SK-N-SH (cell line): ENCODE measurements at regions not wholly inside any gene's neighbourhood (a gene's known extent, or its start where the extent isn't known, plus 50 kb on each side); places are given as distances from the start of the nearest gene placed in this dataset.

ENCODE experiments used
- CTCF ChIA-PET: fragments of 300-600, 350-600 bp; formaldehyde crosslinking; extraction: SDS; loops from one replicate; lab custom pipeline; 2021; lab: Yijun Ruan, JAX
- POLR2A ChIA-PET: fragments of 350-600 bp; sonication (Branson Sonifier 250); formaldehyde crosslinking; extraction: SDS; loops from one replicate; lab custom pipeline; 2020; ENCODE audit warnings: antibody characterized with exemption, inconsistent platforms; lab: Yijun Ruan, JAX
- DNase-seq: peaks from one replicate; pipeline ENCODE4 v3.0.0; 2012
- H2AFZ ChIP-seq: fragments of 200-600 bp; sonication (generic); 2 replicates; pipeline ENCODE4 v1.8.1; 2016; ENCODE audit warnings: antibody characterized with exemption, mild to moderate bottlenecking, low read depth
- H3F3A ChIP-seq: fragments of 200-600 bp; sonication (generic); replicated peaks from 2 replicates; pipeline ENCODE3; 2016; ENCODE audit warnings: antibody characterized with exemption, mild to moderate bottlenecking; ENCODE audit not compliant: insufficient read depth
- H3K27ac ChIP-seq, 2 experiments: fragments of 200-500 bp in 1 of 2; fragments of 200-600 bp in 1 of 2; sonication (Bioruptor generic) in 1 of 2; sonication (generic), shearing (Covaris generic) in 1 of 2; 2 replicates each; pipeline versions ENCODE4 v1.5.1 to v1.6.1; 2014 to 2016; ENCODE audit warnings: low read depth in 2 of 2, inconsistent platforms in 1 of 2, low read length in 1 of 2, mild to moderate bottlenecking in 1 of 2, mixed read lengths in 1 of 2
- H3K27me3 ChIP-seq: fragments of 200-600 bp; sonication (generic), shearing (Covaris generic); 2 replicates; pipeline ENCODE4 v1.6.1; 2016; ENCODE audit warnings: mixed run types; ENCODE audit not compliant: insufficient read depth
- H3K36me3 ChIP-seq, 2 experiments: fragments of 200-500 bp in 1 of 2; fragments of 200-600 bp in 1 of 2; sonication (Bioruptor generic) in 1 of 2; sonication (generic) in 1 of 2; replicated peaks in 1 of 2; 2 replicates each; pipeline versions ENCODE3 to v1.5.1; 2014 to 2016; ENCODE audit warnings: low read length in 1 of 2, mild to moderate bottlenecking in 1 of 2; ENCODE audit not compliant: insufficient read depth in 2 of 2, control insufficient read depth in 1 of 2
- H3K4me1 ChIP-seq, 2 experiments: fragments of 200-500 bp in 1 of 2; fragments of 200-600 bp in 1 of 2; sonication (Bioruptor generic) in 1 of 2; sonication (generic), shearing (Covaris generic) in 1 of 2; 2 replicates each; pipeline versions ENCODE4 v1.5.1 to v1.6.1; 2014 to 2016; ENCODE audit warnings: low read depth in 1 of 2, low read length in 1 of 2, mixed run types in 1 of 2; ENCODE audit not compliant: insufficient read depth in 2 of 2, control insufficient read depth in 1 of 2
- H3K4me2 ChIP-seq: fragments of 200-600 bp; sonication (generic), shearing (Covaris generic); 2 replicates; pipeline ENCODE4 v1.6.1; 2017; ENCODE audit warnings: mixed run types
- H3K4me3 ChIP-seq, 2 experiments: fragments of 200-500 bp in 1 of 2; fragments of 200-600 bp in 1 of 2; sonication (Bioruptor generic) in 1 of 2; sonication (generic), shearing (Covaris generic) in 1 of 2; 2 replicates each; pipeline versions ENCODE4 v1.5.1 to v1.8.1; 2014 to 2016; ENCODE audit warnings: low read depth in 2 of 2, inconsistent platforms in 1 of 2, low read length in 1 of 2, mild to moderate bottlenecking in 1 of 2, mixed read lengths in 1 of 2, moderate library complexity in 1 of 2
- H3K79me2 ChIP-seq: fragments of 200-600 bp; sonication (generic); 2 replicates; pipeline ENCODE4 v1.8.1; 2017; ENCODE audit warnings: mild to moderate bottlenecking; ENCODE audit not compliant: insufficient read depth
- H3K9ac ChIP-seq: fragments of 200-600 bp; sonication (generic); 2 replicates; pipeline ENCODE4 v1.6.1; 2017; ENCODE audit warnings: mixed run types
- H3K9me2 ChIP-seq: fragments of 200-600 bp; sonication (generic); 2 replicates; pipeline ENCODE4 v1.6.1; 2017; ENCODE audit warnings: mixed run types
- H3K9me3 ChIP-seq: fragments of 200-600 bp; sonication (generic); 2 replicates; pipeline ENCODE4 v1.6.1; 2017; ENCODE audit warnings: mixed run types, mild to moderate bottlenecking, moderate library complexity
- H4K20me1 ChIP-seq: fragments of 200-600 bp; sonication (generic); 2 replicates; pipeline ENCODE4 v1.6.1; 2017; ENCODE audit warnings: mild to moderate bottlenecking, mixed run types; ENCODE audit not compliant: insufficient read depth
- CHD2 ChIP-seq: fragments of 150-350 bp; IDR thresholded peaks from 2 replicates; pipeline ENCODE4 v1.6.1; 2018; ENCODE audit warnings: low read length; ENCODE audit not compliant: partially characterized antibody
- EZH2phosphoT487 ChIP-seq: fragments of 200-600 bp; sonication (generic); IDR thresholded peaks from 2 replicates; pipeline ENCODE4 v1.6.1; 2017; ENCODE audit warnings: low read depth, mixed run types, mild to moderate bottlenecking, antibody characterized with exemption, moderate library complexity, borderline replicate concordance
- FOXJ3 ChIP-seq: sonication (generic); formaldehyde crosslinking; IDR thresholded peaks from 2 replicates; pipeline ENCODE4 v1.5.1; 2020; ENCODE audit warnings: mild to moderate bottlenecking, missing genetic modification reagents
- FOXM1 ChIP-seq: IDR thresholded peaks from 2 replicates; pipeline ENCODE4 v1.4.0; 2012; ENCODE audit warnings: low read depth, mild to moderate bottlenecking
- MAX ChIP-seq: IDR thresholded peaks from 2 replicates; pipeline ENCODE4 v1.4.0; 2012; ENCODE audit warnings: low read depth
- NRF1 ChIP-seq: IDR thresholded peaks from 2 replicates; pipeline ENCODE4 v1.6.1; 2012; ENCODE audit warnings: low read depth, mild to moderate bottlenecking, low read length
- PBX3 ChIP-seq: IDR thresholded peaks from 2 replicates; pipeline ENCODE4; 2012
- RAD21 ChIP-seq: IDR thresholded peaks from 2 replicates; pipeline ENCODE4 v1.6.1; 2012; ENCODE audit warnings: mild to moderate bottlenecking, low read length
- SMC3 ChIP-seq: IDR thresholded peaks from 2 replicates; pipeline ENCODE4 v1.6.1; 2012; ENCODE audit warnings: low read depth, low read length, improper control_type of control experiment
- TEAD4 ChIP-seq: IDR thresholded peaks from 2 replicates; pipeline ENCODE4 v1.4.0; 2012; ENCODE audit warnings: mild to moderate bottlenecking, borderline replicate concordance; ENCODE audit not compliant: insufficient read depth
- WGBS: methylation state at CpG from one replicate; pipeline ENCODE4 v1.1.6; 2017; ENCODE audit warnings: low lambda C conversion rate; 5-methylcytosine and 5-hydroxymethylcytosine counted together
- TF ChIP-seq, protein P1 (sequence below): fragments of 200-600 bp; sonication (generic); IDR thresholded peaks from 2 replicates; pipeline ENCODE4 v1.6.1; 2017; ENCODE audit warnings: antibody characterized with exemption, mild to moderate bottlenecking, moderate library complexity

GRCh38 chr2:125169022-125169763, 1144.1 kb downstream of the CNTNAP5 start:
- TF ChIP-seq FOXM1, result no peak
- TF ChIP-seq RAD21, result no peak
- TF ChIP-seq NRF1, result no peak
- H3K27ac ChIP-seq, result no peak overlapping the region
- peaks cover under 1% of the 10 kb centered on the region; the same call in 1 of the 2 replicates for H3K9me3 ChIP-seq
- H3K9me2 ChIP-seq, result no peaks in the 10 kb centered on the region
- H2AFZ ChIP-seq, result no peak overlapping the region
- WGBS, result 15% methylated on average over 6 of the region's 6 CpGs
- H3K4me2 ChIP-seq, result no peak overlapping the region
- H3K9ac ChIP-seq, result no peak overlapping the region
- ChIA-PET POLR2A (no interaction called here), CTCF (interaction anchor here (0.9 to 1.6 kb wide), 4 partner anchors 11 to 1142 kb away, joined by 3 to 4 read pairs (median 4); no protein-coding TSS in a partner anchor)
- no peaks in the 10 kb centered on the region for H3K79me2 ChIP-seq
- DNase-seq, result no peak
- H3K36me3 ChIP-seq, result no peaks in the 10 kb centered on the region
- H3F3A ChIP-seq, result no peaks in the 10 kb centered on the region
- H4K20me1 ChIP-seq, result no peaks in the 10 kb centered on the region
- no peaks in the 10 kb centered on the region for H3K27me3 ChIP-seq
- no peak overlapping the region for H3K4me3 ChIP-seq
- H3K4me1 ChIP-seq, result no peaks in the 10 kb centered on the region

GRCh38 chr2:125169764-125170146, 1144.7 kb downstream of the CNTNAP5 start:
- Histone ChIP-seq H3K4me3 (no peak overlapping the region), H3K9ac (no peak overlapping the region), H2AFZ (no peak overlapping the region), H3K36me3 (no peaks in the 10 kb centered on the region), H3K9me3 (no peaks in the 10 kb centered on the region), H3K27ac (no peak overlapping the region), H3K4me1 (no peaks in the 10 kb centered on the region), H3F3A (no peaks in the 10 kb centered on the region), H3K4me2 (no peak overlapping the region), H4K20me1 (no peaks in the 10 kb centered on the region), H3K79me2 (no peaks in the 10 kb centered on the region), H3K27me3 (no peaks in the 10 kb centered on the region), H3K9me2 (no peaks in the 10 kb centered on the region)
- TF ChIP-seq, protein P1, sequence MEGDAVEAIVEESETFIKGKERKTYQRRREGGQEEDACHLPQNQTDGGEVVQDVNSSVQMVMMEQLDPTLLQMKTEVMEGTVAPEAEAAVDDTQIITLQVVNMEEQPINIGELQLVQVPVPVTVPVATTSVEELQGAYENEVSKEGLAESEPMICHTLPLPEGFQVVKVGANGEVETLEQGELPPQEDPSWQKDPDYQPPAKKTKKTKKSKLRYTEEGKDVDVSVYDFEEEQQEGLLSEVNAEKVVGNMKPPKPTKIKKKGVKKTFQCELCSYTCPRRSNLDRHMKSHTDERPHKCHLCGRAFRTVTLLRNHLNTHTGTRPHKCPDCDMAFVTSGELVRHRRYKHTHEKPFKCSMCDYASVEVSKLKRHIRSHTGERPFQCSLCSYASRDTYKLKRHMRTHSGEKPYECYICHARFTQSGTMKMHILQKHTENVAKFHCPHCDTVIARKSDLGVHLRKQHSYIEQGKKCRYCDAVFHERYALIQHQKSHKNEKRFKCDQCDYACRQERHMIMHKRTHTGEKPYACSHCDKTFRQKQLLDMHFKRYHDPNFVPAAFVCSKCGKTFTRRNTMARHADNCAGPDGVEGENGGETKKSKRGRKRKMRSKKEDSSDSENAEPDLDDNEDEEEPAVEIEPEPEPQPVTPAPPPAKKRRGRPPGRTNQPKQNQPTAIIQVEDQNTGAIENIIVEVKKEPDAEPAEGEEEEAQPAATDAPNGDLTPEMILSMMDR, result no peak
- no peak for TF ChIP-seq SMC3
- TF ChIP-seq EZH2phosphoT487, result no peak
- TF ChIP-seq FOXM1, result no peak
- DNase-seq, result no peak
- 34% methylated on average over 3 of the region's 3 CpGs for WGBS
- CTCF ChIA-PET, result interaction anchor here (0.9 to 1.6 kb wide), 2 partner anchors 31 to 58 kb away, joined by 3 to 4 read pairs; no protein-coding TSS in a partner anchor
- POLR2A ChIA-PET, result no interaction called here

DNA sequence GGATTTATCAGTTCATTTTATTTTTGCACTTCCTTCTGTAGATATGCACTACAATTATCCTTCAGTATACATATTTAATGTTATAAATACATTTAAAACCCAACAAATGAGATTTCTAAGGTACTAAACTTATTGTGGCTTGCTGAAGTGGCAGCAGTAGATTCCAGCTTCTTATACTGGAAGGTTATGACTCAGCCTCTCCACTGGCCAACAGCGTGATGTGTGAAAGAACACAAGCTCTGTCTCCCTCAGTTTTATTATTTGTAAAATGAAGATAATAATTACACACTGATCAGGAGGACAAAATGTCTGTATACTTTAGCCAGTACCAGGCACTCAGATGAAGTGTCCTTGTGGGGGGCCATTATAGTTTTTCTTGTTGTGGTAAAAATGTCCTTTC, 1147.1 kb downstream of the CNTNAP5 start:
- Histone ChIP-seq H3F3A (no peaks in the 10 kb centered on the region), H4K20me1 (no peaks in the 10 kb centered on the region), H2AFZ (no peak overlapping the region), H3K79me2 (no peaks in the 10 kb centered on the region), H3K9me2 (no peaks in the 10 kb centered on the region), H3K4me1 (no peaks in the 10 kb centered on the region), H3K27ac (no peak overlapping the region), H3K4me2 (no peak overlapping the region), H3K36me3 (no peaks in the 10 kb centered on the region), H3K4me3 (no peak overlapping the region), H3K27me3 (no peaks in the 10 kb centered on the region), H3K9ac (no peak overlapping the region), H3K9me3 (no peaks in the 10 kb centered on the region)
- no peak for DNase-seq
- no peak for TF ChIP-seq TEAD4
- TF ChIP-seq CHD2, result no peak
- TF ChIP-seq FOXJ3 (CRISPR knock-in tag), result no peak
- no peak for TF ChIP-seq MAX
- TF ChIP-seq PBX3, result no peak
- WGBS, result 19% methylated on average over 1 of the region's 1 CpG
- ChIA-PET POLR2A (no interaction called here), CTCF (no interaction called here)
